ENCODE measurements at regions not wholly inside any gene's neighbourhood (a gene's known extent, or its start where the extent isn't known, plus 50 kb on each side); places are given as distances from the start of the nearest gene placed in this dataset.

GRCh38 chr5:175079707-175080106 lies 355.3 kb downstream of the MSX2 start:
- TF ChIP-seq, protein P1, sequence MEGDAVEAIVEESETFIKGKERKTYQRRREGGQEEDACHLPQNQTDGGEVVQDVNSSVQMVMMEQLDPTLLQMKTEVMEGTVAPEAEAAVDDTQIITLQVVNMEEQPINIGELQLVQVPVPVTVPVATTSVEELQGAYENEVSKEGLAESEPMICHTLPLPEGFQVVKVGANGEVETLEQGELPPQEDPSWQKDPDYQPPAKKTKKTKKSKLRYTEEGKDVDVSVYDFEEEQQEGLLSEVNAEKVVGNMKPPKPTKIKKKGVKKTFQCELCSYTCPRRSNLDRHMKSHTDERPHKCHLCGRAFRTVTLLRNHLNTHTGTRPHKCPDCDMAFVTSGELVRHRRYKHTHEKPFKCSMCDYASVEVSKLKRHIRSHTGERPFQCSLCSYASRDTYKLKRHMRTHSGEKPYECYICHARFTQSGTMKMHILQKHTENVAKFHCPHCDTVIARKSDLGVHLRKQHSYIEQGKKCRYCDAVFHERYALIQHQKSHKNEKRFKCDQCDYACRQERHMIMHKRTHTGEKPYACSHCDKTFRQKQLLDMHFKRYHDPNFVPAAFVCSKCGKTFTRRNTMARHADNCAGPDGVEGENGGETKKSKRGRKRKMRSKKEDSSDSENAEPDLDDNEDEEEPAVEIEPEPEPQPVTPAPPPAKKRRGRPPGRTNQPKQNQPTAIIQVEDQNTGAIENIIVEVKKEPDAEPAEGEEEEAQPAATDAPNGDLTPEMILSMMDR (IDR thresholded peaks at IDR 0.05): no peak
- TF ChIP-seq PHF8 (IDR thresholded peaks at IDR 0.05; ENCODE audit: borderline replicate concordance, low read depth) (no peak), POLR2A (IDR thresholded peaks at IDR 0.05; ENCODE audit: low read length) (no peak), RAD21 (conservative IDR thresholded peaks at IDR 0.05 in 1 of 2, IDR thresholded peaks at IDR 0.05 in 1 of 2) (no peak), CEBPB (IDR thresholded peaks at IDR 0.05) (no peak), CHD2 (IDR thresholded peaks at IDR 0.05; ENCODE audit: low read length, partially characterized antibody) (no peak), JUNB (IDR thresholded peaks at IDR 0.05) (no peak)

Measured in A549 (cell line).